ENCODE measurements at regions not wholly inside any gene's neighbourhood (a gene's known extent, or its start where the extent isn't known, plus 50 kb on each side); places are given as distances from the start of the nearest gene placed in this dataset.

GRCh38 chr16:54707813-54708212 lies 222.9 kb upstream of the IRX5 start:
- TF ChIP-seq, protein P1, sequence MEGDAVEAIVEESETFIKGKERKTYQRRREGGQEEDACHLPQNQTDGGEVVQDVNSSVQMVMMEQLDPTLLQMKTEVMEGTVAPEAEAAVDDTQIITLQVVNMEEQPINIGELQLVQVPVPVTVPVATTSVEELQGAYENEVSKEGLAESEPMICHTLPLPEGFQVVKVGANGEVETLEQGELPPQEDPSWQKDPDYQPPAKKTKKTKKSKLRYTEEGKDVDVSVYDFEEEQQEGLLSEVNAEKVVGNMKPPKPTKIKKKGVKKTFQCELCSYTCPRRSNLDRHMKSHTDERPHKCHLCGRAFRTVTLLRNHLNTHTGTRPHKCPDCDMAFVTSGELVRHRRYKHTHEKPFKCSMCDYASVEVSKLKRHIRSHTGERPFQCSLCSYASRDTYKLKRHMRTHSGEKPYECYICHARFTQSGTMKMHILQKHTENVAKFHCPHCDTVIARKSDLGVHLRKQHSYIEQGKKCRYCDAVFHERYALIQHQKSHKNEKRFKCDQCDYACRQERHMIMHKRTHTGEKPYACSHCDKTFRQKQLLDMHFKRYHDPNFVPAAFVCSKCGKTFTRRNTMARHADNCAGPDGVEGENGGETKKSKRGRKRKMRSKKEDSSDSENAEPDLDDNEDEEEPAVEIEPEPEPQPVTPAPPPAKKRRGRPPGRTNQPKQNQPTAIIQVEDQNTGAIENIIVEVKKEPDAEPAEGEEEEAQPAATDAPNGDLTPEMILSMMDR (conservative IDR thresholded peaks at IDR 0.05; ENCODE audit: control insufficient read depth, insufficient read depth, low read depth, low read length): no peak
- no peak for DNase-seq (ENCODE audit: low read depth)
- no peak overlapping the region for H3K4me3 ChIP-seq (ENCODE audit: control insufficient read depth, low read depth, low read length)

GRCh38 chr16:54706406-54706805 lies 224.3 kb upstream of the IRX5 start:
- H3K4me3 ChIP-seq (ENCODE audit: control insufficient read depth, low read depth, low read length): no peak overlapping the region
- TF ChIP-seq, protein P1 (conservative IDR thresholded peaks at IDR 0.05; ENCODE audit: control insufficient read depth, insufficient read depth, low read depth, low read length): no peak
- DNase-seq (ENCODE audit: low read depth): no peak

- H3K4me3 ChIP-seq (ENCODE audit: control insufficient read depth, low read depth, low read length): no peak overlapping the region
- TF ChIP-seq, protein P1 (conservative IDR thresholded peaks at IDR 0.05; ENCODE audit: control insufficient read depth, insufficient read depth, low read depth, low read length): no peak
- DNase-seq (ENCODE audit: low read depth): no peak
Measured at GRCh38 chr16:54703339-54703738, 227.3 kb upstream of the IRX5 start.

DNA sequence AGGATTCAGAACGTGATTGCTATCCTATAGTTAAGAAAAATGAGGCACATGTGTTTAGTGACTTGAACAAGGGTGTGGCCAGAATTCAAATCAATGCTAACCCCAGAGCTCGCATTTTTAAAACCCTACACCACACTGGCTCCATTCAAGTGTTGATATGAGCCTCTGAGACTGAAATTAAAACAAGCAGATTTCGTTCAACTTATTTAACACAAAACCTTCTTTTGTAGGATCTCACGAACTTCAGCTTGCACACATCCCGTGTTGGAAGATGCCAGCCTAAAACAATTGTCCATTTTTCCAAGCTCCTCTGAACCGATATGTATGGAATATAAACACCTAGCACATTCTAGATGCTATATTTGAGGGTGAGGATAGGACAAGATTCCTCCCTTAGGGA lies 231.0 kb upstream of the IRX5 start:
- no peak for DNase-seq (ENCODE audit: low read depth)

DNA sequence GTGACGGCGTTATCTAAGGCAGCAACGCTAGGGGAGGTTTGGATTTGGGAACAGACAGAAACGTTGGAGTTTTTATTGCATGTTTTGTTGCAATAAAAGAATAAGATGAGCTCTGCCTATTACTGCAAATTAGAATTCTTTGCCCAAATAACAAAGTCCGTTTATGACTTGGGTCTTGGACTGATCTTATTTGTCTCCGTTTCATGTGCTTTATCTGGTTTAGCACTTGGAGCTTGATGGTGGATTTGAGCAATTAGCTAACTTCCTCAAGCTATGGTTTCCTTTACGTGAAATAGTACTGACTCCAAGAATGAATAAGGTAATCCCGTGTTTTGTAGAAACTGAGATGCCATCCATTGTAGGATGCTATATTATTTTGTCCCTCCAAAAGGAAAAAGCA lies 233.0 kb upstream of the IRX5 start:
- no peak for DNase-seq (ENCODE audit: low read depth)
- H3K4me3 ChIP-seq (ENCODE audit: control insufficient read depth, low read depth, low read length): no peak overlapping the region
- TF ChIP-seq, protein P1 (conservative IDR thresholded peaks at IDR 0.05; ENCODE audit: control insufficient read depth, insufficient read depth, low read depth, low read length): no peak

More for the DNA sequence above, 231.0 kb upstream of the IRX5 start:
- H3K4me3 ChIP-seq (ENCODE audit: control insufficient read depth, low read depth, low read length): no peak overlapping the region
- TF ChIP-seq, protein P1 (conservative IDR thresholded peaks at IDR 0.05; ENCODE audit: control insufficient read depth, insufficient read depth, low read depth, low read length): no peak

GRCh38 chr16:54696970-54697369 lies 233.7 kb upstream of the IRX5 start:
- no peak overlapping the region for H3K4me3 ChIP-seq (ENCODE audit: control insufficient read depth, low read depth, low read length)
- no peak for DNase-seq (ENCODE audit: low read depth)
- TF ChIP-seq, protein P1 (conservative IDR thresholded peaks at IDR 0.05; ENCODE audit: control insufficient read depth, insufficient read depth, low read depth, low read length): no peak

DNA sequence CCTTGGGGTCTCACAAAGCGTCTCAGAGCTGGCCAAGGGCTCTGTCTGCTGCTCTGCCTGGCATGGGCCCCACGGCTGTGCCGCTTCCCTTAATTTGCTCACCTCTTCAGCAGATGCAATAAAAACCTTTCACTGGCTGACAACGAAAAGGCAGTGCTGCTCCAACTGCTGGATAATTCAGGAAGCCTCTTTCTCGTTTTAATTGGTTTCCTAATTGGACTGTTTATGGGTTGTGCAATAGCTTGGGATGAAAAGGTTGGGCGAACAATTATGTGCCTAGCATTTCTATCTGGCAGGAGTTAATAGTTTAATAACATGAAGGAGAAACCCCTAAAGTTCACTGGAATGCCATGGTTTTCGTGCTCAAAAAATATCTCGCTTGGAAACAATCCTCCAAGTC lies 234.1 kb upstream of the IRX5 start:
- TF ChIP-seq, protein P1 (conservative IDR thresholded peaks at IDR 0.05; ENCODE audit: control insufficient read depth, insufficient read depth, low read depth, low read length): no peak
- H3K4me3 ChIP-seq (ENCODE audit: control insufficient read depth, low read depth, low read length): no peak overlapping the region
- DNase-seq (ENCODE audit: low read depth): no peak
